ENCODE measurements at regions not wholly inside any gene's neighbourhood (a gene's known extent, or its start where the extent isn't known, plus 50 kb on each side); places are given as distances from the start of the nearest gene placed in this dataset.

DNA sequence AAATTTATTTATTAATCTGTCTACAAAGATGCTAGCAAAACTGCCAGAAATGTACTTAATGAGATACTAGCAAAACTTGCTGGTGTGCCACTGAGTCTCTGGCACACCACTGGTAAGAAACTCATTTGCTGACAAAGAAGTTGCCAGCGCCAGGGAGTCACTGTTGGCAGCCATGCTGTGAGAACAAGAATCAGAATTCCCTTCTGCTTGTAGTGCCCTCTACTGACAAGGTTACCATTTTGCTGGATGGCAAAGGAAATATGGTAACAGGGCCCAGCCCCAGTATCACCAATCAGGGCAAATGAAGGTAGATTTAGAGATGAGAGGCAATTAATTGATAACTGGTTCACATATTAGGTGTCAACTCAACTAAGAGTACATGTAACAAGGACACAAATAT, 750.1 kb upstream of the ADGRL3 start:
- no peaks in the 10 kb centered on the region for H3K36me3 ChIP-seq (replicated peaks in 1 of 2; ENCODE audit: control insufficient read depth in 1 of 2, insufficient read depth in 2 of 2, low read length in 2 of 2)
- ChIA-PET POLR2A (no interaction called here), CTCF (ENCODE audit: low intra/inter-chr PET ratio, low total read pairs) (no interaction called here)
- in situ Hi-C loops (cut with HindIII; ENCODE audit: extremely low pct_ligation_motif_present, low pct_unique_long_range_greater_than_20kb) = no loop called here
- DNase-seq (ENCODE audit: low spot score) (no peak), FAIRE-seq (no peak), ATAC-seq (no peak)
- no peaks in the 10 kb centered on the region for H3K4me1 ChIP-seq (ENCODE audit: insufficient read depth, low read length)
- H3K4me2 ChIP-seq (ENCODE audit: low read depth, low read length) = no peak overlapping the region
- no peak overlapping the region for H3K9ac ChIP-seq (ENCODE audit: insufficient read depth, low read depth, low read length)
- intact Hi-C loops (cut with micrococcal nuclease; ENCODE audit: unreplicated experiment) = no loop called here
- H3K9me3 ChIP-seq (ENCODE audit: low read length) = peaks cover 19% of the 10 kb centered on the region
- H3K79me2 ChIP-seq (ENCODE audit: insufficient read depth, low read length) = no peaks in the 10 kb centered on the region
- H2AFZ ChIP-seq (ENCODE audit: low read length) = no peak overlapping the region
- BruUV-seq (replicated peaks) = no TSS peak
- no peak for TF ChIP-seq TEAD3 (CRISPR knock-in tag; optimal IDR thresholded peaks at IDR 0.05; ENCODE audit: borderline replicate concordance)
- TF ChIP-seq ZNF414 (CRISPR knock-in tag; IDR thresholded peaks at IDR 0.05) = no peak
- no peak for TF ChIP-seq ZBTB3 (CRISPR knock-in tag; IDR thresholded peaks at IDR 0.05; ENCODE audit: borderline replicate concordance, low read depth)
- TF ChIP-seq NR2F2 (IDR thresholded peaks at IDR 0.05; ENCODE audit: borderline replicate concordance, low read depth) = no peak
- TF ChIP-seq PREB (CRISPR knock-in tag; IDR thresholded peaks at IDR 0.05) = no peak
- TF ChIP-seq ATF6 (CRISPR knock-in tag; conservative IDR thresholded peaks at IDR 0.05) = no peak
- no peak overlapping the region for H3K27ac ChIP-seq (ENCODE audit: extremely low read length, insufficient read depth, low read length)
- H3K4me3 ChIP-seq (replicated peaks in 1 of 3; ENCODE audit: insufficient read depth in 1 of 3, low read depth in 2 of 3, low read length in 3 of 3) = no peak overlapping the region
- H4K20me1 ChIP-seq (ENCODE audit: insufficient read depth, low read length) = no peaks in the 10 kb centered on the region
- no peaks in the 10 kb centered on the region for H3K27me3 ChIP-seq (ENCODE audit: control insufficient read depth in 1 of 2, insufficient read depth in 2 of 2, low read length in 2 of 2)
- WGBS (ENCODE audit: low lambda C conversion rate) = 0% methylated on average over 1 of the region's 1 CpG
